ENCODE measurements at regions not wholly inside any gene's neighbourhood (a gene's known extent, or its start where the extent isn't known, plus 50 kb on each side); places are given as distances from the start of the nearest gene placed in this dataset.

DNA sequence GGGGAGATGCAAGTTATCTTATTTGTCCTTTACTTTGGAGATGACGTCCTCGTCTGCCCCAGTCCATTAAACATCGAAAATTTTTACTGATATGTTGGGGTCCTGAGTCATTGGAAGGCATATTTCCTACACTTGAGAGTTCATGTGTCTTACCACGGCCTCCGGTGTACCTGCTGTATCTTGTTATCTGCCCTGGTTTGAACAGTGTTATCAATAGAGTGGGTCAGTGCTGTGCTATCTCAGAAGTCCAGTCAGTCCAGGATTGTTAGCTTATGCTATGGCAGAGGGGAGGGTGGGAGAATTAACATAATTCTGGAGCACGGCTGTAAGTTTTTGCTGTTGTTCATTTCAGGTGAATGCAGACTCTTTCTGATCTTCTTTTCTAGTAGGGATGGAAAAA is 102.3 kb downstream of the ADCYAP1 start:
- no peak for TF ChIP-seq RAD21 (IDR thresholded peaks at IDR 0.05)
- TF ChIP-seq, protein P1, sequence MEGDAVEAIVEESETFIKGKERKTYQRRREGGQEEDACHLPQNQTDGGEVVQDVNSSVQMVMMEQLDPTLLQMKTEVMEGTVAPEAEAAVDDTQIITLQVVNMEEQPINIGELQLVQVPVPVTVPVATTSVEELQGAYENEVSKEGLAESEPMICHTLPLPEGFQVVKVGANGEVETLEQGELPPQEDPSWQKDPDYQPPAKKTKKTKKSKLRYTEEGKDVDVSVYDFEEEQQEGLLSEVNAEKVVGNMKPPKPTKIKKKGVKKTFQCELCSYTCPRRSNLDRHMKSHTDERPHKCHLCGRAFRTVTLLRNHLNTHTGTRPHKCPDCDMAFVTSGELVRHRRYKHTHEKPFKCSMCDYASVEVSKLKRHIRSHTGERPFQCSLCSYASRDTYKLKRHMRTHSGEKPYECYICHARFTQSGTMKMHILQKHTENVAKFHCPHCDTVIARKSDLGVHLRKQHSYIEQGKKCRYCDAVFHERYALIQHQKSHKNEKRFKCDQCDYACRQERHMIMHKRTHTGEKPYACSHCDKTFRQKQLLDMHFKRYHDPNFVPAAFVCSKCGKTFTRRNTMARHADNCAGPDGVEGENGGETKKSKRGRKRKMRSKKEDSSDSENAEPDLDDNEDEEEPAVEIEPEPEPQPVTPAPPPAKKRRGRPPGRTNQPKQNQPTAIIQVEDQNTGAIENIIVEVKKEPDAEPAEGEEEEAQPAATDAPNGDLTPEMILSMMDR (IDR thresholded peaks at IDR 0.05; ENCODE audit: low read depth, low read length, missing input control) = no peak
- no peak for TF ChIP-seq YY1 (IDR thresholded peaks at IDR 0.05)
- TF ChIP-seq, protein P2, sequence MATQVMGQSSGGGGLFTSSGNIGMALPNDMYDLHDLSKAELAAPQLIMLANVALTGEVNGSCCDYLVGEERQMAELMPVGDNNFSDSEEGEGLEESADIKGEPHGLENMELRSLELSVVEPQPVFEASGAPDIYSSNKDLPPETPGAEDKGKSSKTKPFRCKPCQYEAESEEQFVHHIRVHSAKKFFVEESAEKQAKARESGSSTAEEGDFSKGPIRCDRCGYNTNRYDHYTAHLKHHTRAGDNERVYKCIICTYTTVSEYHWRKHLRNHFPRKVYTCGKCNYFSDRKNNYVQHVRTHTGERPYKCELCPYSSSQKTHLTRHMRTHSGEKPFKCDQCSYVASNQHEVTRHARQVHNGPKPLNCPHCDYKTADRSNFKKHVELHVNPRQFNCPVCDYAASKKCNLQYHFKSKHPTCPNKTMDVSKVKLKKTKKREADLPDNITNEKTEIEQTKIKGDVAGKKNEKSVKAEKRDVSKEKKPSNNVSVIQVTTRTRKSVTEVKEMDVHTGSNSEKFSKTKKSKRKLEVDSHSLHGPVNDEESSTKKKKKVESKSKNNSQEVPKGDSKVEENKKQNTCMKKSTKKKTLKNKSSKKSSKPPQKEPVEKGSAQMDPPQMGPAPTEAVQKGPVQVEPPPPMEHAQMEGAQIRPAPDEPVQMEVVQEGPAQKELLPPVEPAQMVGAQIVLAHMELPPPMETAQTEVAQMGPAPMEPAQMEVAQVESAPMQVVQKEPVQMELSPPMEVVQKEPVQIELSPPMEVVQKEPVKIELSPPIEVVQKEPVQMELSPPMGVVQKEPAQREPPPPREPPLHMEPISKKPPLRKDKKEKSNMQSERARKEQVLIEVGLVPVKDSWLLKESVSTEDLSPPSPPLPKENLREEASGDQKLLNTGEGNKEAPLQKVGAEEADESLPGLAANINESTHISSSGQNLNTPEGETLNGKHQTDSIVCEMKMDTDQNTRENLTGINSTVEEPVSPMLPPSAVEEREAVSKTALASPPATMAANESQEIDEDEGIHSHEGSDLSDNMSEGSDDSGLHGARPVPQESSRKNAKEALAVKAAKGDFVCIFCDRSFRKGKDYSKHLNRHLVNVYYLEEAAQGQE (IDR thresholded peaks at IDR 0.05) = no peak
- TF ChIP-seq SP1 (IDR thresholded peaks at IDR 0.05) = no peak
- TF ChIP-seq, protein P3, sequence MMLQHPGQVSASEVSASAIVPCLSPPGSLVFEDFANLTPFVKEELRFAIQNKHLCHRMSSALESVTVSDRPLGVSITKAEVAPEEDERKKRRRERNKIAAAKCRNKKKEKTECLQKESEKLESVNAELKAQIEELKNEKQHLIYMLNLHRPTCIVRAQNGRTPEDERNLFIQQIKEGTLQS (IDR thresholded peaks at IDR 0.05) = no peak
- TF ChIP-seq FOXA2 (IDR thresholded peaks at IDR 0.05) = no peak
- TF ChIP-seq GABPA (IDR thresholded peaks at IDR 0.05 in 1 of 2, conservative IDR thresholded peaks at IDR 0.05 in 1 of 2) = no peak
- TF ChIP-seq, protein P4, sequence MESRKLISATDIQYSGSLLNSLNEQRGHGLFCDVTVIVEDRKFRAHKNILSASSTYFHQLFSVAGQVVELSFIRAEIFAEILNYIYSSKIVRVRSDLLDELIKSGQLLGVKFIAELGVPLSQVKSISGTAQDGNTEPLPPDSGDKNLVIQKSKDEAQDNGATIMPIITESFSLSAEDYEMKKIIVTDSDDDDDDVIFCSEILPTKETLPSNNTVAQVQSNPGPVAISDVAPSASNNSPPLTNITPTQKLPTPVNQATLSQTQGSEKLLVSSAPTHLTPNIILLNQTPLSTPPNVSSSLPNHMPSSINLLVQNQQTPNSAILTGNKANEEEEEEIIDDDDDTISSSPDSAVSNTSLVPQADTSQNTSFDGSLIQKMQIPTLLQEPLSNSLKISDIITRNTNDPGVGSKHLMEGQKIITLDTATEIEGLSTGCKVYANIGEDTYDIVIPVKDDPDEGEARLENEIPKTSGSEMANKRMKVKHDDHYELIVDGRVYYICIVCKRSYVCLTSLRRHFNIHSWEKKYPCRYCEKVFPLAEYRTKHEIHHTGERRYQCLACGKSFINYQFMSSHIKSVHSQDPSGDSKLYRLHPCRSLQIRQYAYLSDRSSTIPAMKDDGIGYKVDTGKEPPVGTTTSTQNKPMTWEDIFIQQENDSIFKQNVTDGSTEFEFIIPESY (IDR thresholded peaks at IDR 0.05) = no peak
- TF ChIP-seq JUND (IDR thresholded peaks at IDR 0.05) = no peak
- TF ChIP-seq TAF1 (conservative IDR thresholded peaks at IDR 0.05) = no peak
- no peak for TF ChIP-seq EGR1 (IDR thresholded peaks at IDR 0.05; ENCODE audit: low read depth in 2 of 2)
